OCI-LY3 (cell line): ENCODE measurements at regions not wholly inside any gene's neighbourhood (a gene's known extent, or its start where the extent isn't known, plus 50 kb on each side); places are given as distances from the start of the nearest gene placed in this dataset.

Experiments
- EZH2phosphoT487 ChIP-seq: fragments of 200-600 bp; shearing (Covaris generic); IDR thresholded peaks from 2 replicates; pipeline ENCODE4 v1.6.1; 2018; ENCODE audit warnings: antibody characterized with exemption, mixed run types, low read depth
- TF ChIP-seq, protein P1 (sequence below): fragments of 200-600, 300-600 bp; sonication (generic); IDR thresholded peaks from 2 replicates; pipeline ENCODE4 v1.5.1; 2014; ENCODE audit warnings: antibody characterized with exemption, low read length, low read depth

DNA sequence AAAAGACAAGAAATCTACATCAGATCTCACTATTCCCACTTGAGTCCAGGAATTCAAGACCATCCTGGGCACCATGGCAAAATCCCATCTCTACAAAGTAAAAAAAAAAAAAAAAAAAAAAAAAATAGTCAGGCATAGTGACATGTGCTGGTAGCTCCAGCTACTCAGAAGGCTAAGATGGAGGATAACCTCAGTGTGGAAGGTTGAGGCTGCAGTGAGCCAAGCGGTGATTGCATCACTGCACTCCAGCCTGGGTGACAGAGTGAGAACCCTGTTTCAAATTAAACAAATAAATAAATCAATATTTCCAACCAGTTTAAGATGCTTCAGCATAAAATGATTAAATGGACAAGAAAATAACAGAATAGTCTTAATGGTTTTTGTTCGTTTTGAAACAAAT, 197.4 kb downstream of the DSEL start:
- TF ChIP-seq, protein P1, sequence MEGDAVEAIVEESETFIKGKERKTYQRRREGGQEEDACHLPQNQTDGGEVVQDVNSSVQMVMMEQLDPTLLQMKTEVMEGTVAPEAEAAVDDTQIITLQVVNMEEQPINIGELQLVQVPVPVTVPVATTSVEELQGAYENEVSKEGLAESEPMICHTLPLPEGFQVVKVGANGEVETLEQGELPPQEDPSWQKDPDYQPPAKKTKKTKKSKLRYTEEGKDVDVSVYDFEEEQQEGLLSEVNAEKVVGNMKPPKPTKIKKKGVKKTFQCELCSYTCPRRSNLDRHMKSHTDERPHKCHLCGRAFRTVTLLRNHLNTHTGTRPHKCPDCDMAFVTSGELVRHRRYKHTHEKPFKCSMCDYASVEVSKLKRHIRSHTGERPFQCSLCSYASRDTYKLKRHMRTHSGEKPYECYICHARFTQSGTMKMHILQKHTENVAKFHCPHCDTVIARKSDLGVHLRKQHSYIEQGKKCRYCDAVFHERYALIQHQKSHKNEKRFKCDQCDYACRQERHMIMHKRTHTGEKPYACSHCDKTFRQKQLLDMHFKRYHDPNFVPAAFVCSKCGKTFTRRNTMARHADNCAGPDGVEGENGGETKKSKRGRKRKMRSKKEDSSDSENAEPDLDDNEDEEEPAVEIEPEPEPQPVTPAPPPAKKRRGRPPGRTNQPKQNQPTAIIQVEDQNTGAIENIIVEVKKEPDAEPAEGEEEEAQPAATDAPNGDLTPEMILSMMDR, result no peak
- no peak for TF ChIP-seq EZH2phosphoT487
